SH-SY5Y (cell line): ENCODE measurements at regions not wholly inside any gene's neighbourhood (a gene's known extent, or its start where the extent isn't known, plus 50 kb on each side); places are given as distances from the start of the nearest gene placed in this dataset.

Experiments used
- GATA2 ChIP-seq: IDR thresholded peaks from 2 replicates; pipeline ENCODE4 v1.6.1; 2011; ENCODE audit warnings: mild to moderate bottlenecking, low read depth, low read length
- GATA3 ChIP-seq: IDR thresholded peaks from 2 replicates; pipeline ENCODE4 v1.6.1; 2011; ENCODE audit warnings: low read depth, mild to moderate bottlenecking, low read length, moderate library complexity

DNA sequence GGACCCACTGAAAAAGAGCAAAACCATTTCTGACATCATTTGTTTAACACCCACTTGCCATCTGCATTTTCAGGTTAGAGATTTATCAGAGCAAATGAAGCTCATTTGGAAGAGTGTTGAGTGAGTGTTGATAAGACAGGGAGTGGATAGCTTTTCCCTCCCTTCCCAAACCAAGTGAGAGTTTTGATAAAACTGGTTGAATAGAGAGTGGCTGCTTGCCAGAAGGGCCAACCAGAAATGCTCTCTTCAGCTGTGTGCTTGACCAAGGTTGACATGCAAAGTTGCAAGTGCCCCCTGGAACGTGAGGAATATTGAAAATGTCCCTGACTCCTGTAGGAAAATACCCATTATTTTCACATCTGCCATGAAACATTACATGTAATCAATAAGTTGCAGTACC lies 1487.0 kb upstream of the FLRT2 start:
- no peak for TF ChIP-seq GATA3
- no peak for TF ChIP-seq GATA2
